KG1 (cell line): ENCODE measurements at regions not wholly inside any gene's neighbourhood (a gene's known extent, or its start where the extent isn't known, plus 50 kb on each side); places are given as distances from the start of the nearest gene placed in this dataset.

ENCODE experiments used
- DNase-seq: peaks from one replicate; lab custom pipeline; 2025; lab: John Stamatoyannopoulos, UW

DNA sequence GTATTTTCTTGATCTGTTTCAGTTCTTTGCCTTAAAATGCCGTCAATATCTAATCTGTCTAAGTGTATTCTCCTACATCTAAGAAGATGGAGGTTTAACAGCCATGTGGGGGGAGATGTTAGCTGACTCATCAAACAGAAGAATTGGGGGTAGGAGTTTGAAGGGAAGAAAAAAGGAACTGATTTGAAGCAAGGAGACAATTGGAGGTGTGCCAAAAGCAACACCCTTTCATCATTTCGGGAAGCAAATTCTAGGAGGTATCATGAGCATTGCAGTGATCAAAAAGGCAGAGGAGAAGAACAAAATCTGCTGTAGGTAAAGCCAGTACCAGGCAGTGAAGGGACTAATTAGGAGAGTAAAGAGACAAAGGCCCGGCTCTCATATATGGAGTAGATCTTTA is 337.3 kb upstream of the TBC1D5 start:
- no peak for DNase-seq

GRCh38 chr3:18079062-18079461 is 336.6 kb upstream of the TBC1D5 start:
- no peak for DNase-seq

- no peak for DNase-seq
Observed at GRCh38 chr3:18077128-18077840, 334.9 kb upstream of the TBC1D5 start.

DNA sequence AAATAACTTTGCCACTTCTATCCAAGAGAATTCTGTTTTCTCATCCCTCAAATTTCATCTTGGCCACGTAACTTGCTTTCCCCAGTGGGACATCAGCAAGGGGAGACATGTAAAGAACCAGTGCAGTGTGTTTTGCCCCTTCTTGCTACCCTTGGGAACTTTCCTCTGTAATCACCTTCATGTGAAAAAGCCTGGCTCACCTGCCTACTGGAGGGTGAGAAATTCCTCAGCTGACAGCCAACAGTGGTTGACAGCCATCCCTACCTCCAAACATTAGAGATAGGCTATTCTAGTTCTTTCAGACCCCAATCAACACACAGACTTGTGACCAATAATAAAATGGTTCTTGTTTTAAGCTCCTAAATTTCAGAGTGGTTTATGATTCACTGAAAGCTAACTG is 333.9 kb upstream of the TBC1D5 start:
- no peak for DNase-seq

- DNase-seq = no peak
Observed at GRCh38 chr3:18075799-18076198, 333.4 kb upstream of the TBC1D5 start.

DNA sequence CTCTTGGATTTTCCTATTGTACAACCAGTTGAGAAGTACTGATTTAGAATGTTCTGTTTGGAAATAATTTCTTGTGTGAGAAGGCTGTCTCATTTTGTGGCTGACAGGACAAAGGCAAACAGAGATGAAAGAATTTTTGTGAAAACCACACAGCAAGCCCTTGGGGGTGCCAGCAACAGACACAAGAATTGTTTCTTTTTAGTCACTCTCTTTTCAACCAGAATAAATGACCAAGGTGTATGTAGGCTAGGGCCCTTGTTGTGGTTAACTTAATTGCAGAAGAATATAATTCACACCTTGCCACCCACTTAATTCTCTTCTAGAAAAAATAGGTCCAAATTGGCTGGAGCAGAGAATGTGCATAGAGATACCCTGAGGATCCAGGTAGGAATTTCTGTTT is 329.4 kb upstream of the TBC1D5 start:
- DNase-seq = no peak

DNA sequence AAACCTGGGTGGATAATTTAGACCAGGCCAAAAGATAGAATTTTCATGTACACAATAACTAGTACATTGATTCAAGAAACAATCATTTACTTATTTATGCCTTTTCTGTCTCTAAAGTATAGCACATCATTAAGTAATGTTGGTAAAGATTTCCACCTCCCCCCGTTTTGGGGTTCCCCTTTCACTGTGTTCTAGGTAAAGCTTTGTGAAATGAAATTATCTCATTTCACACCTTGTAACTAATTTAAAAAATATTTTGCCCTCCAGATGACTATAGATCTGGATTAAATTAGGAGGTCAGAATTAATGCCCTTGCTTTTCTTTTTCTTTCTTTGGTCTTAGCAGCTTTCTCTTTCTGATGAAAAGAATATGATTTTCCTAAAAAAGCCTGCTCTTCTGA is 328.5 kb upstream of the TBC1D5 start:
- no peak for DNase-seq

GRCh38 chr3:18070231-18070630 is 327.8 kb upstream of the TBC1D5 start:
- DNase-seq = no peak

DNA sequence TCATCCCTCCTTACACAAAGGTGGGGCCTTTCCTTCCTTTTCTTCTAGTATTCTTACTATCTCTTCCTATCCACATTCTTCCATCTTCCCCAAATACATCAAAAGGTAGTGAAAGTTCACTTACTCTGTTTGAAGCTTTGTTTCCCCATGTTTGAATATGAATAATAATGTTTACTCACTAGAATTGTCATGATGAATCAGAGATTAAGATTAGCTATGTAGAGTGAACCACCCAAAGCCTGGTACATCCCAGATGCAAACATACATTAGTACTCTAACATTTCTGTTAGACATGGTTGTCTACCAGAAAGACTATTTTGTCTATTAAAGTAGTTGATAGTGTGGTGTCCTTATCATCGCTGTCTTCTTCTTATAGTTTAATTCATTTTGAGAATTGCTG is 327.1 kb upstream of the TBC1D5 start:
- no peak for DNase-seq

- DNase-seq = no peak
Observed at GRCh38 chr3:18066899-18067582, 324.6 kb upstream of the TBC1D5 start.

GRCh38 chr3:18064586-18064985 is 322.2 kb upstream of the TBC1D5 start:
- no peak for DNase-seq

GRCh38 chr3:18062657-18063025 is 320.2 kb upstream of the TBC1D5 start:
- no peak for DNase-seq

DNA sequence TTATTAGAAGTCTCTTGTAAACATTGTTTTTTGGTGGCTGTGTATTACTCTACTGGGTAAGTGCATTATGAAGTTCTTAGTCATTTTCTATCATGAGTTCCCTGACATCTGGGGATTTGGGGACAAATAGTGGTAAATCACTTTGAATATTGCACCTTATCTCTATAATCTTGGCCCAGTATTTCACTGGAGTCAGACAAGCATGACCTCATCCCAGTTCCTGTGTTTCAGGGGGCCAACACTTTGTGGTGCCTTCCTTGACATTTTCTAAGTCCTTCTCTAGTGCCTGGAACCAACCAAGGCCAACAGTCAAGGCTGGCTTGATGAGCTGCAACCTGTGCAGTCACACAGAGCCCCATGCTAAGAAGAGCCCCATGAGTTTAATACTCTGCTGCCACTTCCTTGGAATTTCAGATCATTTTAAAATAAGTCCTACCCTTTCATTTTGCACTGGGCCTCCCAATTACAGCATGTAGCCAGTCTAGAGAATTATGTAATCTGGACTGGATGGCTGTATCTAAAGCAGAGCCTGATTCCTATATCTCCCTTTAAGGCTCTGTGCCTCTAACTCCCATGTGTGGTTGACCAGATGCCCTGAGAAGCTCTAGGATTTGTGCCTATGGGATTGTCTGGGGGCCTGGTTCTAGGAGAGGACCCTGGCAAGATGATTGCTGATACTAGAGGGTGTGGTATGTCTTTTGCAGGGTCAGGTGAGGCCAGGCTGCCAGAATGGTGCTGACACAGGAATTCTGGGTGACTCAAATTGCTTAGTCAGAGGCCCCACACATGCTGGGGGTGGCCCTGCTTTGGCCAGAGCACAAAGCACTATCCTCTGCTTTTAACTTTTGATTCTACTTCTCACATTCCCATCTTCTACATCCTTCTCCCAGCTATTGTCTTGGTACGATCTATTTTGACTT is 319.6 kb upstream of the TBC1D5 start:
- DNase-seq = no peak

DNA sequence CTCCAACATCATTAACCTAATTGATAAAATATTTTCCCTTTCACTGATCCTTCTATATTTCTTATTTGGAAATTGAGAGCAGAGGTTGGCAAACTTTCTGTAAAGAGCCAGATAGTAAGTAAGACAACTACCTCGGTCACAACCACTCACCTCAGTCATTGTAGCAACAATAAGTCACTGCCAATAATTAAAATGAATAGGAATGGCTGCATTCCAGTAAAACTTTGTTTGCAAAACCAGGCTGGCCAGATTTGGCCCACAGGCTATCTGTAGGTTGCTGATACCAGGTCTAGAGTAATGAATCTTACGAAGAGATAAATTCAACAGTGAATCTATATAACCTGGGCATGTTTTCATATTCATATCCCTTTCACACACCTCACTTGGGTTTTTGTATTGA is 316.2 kb upstream of the TBC1D5 start:
- no peak for DNase-seq

DNA sequence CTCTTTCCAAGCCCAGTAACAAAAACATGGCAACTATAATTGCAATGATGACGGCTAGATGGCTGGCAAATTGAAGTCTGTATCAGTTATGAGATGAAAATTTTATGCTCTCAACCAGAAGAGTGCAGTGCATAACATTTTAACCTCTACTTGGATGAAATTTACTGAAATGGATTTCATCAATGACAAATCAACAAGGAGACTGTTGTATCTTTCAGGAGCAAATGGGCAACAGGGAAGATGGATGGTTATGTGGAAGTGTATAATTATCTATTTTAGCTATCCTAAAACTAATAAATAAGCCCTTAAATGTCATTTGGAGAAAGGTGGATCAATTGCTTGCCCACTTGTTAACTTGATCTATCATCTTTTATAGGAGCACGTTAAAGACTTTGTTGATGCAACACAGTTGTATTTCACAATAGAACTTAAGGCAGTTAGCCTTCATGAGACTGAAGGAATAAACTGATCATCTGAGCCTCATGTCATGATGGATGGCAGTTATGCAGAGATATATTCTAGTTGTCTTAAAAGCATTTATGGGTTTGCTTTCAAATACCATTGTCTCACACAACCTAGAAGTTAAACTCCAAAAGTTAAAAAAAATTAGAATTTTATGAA is 315.1 kb upstream of the TBC1D5 start:
- no peak for DNase-seq

DNA sequence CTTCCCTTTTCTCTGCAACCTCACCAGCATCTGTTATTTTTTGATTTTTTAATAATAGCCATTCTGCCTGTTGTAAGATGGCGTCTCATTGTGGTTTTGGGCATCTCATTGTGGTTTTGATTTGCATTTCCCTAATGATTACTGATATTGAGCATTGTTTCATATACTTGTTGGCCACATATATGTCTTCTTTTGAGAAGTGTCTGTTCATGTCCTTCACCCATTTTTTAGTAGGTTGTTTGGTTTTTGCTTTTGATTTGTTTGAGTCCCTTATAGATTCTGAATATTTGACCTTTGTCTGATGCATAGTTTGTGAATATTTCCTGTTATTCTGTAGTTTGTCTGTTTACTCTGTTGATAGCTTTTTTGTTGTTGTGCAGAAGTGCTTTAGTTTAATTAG is 312.2 kb upstream of the TBC1D5 start:
- DNase-seq = no peak

GRCh38 chr3:18051306-18051705 is 308.9 kb upstream of the TBC1D5 start:
- DNase-seq = no peak

DNA sequence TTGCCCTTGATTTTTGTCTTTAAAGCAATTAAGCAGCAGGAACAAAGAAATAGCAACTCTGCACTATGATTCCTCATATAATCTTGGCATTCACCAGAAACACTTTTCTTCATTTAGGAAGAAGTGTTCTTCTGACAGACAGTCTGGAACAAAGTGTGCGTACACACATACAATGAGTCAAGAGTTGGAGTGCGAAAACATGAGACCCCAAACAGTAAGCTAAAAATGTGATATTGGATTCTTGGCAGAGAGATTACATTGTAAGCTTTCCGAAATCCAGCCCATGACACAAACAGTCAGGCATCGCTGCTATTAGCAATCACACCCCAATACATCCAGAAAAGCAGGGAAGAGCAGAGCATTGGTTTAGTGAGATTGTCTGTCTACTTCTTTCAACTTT is 306.7 kb upstream of the TBC1D5 start:
- no peak for DNase-seq

DNA sequence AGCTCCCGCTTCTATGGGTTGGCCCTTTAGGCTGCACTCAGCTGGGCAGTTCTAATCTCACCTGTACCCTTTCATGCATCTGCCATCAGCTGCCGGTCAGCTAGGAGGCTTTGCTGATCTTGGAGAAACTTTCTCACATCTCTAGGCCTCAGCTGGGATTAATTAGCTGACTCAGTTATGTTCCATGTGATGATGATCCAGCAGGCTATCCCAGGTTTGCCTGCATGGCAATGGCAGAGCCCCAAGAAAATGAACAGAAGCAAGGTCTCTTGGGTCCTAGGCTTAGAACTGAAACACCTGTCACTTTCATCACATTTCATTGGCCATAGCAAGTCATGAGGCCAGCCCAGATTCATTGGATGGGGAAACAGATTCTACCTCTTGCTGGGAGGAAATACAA is 304.6 kb upstream of the TBC1D5 start:
- no peak for DNase-seq

DNA sequence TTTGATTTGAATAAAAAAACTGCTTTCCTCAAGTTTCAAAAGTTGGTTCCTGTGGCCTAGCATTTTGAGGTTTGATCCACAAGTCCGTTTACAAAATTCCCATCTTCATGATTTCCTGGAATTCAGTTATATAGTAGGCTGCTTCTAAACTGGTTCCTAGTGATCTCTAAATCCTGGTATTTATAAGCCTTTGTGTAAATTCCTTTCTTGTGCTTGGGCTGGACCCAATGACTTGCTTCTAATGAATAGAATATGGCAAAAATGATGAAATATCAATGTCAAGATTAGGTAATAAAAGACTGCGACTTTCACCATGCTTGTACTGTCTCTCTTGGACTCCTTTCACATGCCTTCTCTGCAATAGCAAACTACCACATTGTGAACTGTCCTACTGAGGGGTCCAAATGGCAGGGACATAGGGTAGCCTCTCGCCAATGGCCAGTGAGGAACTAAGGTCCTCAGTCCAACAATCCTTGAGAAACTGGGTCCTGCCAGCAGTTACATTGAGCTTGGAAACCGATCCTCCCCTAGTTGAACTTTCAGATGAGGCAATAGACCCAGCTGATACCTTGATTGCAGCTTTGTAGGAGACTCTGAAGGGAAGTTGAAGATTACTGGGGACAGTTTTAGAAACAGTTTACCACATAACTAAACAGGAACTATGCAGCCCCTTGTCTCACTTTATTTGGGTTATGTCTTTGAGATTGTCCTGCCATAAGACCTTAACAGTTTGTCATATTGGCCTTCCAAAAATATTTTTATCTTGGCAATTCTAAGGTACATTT is 303.9 kb upstream of the TBC1D5 start:
- no peak for DNase-seq

- DNase-seq = no peak
Observed at GRCh38 chr3:18044971-18045880, 302.8 kb upstream of the TBC1D5 start.
